ENCODE measurements at regions not wholly inside any gene's neighbourhood (a gene's known extent, or its start where the extent isn't known, plus 50 kb on each side); places are given as distances from the start of the nearest gene placed in this dataset.

GRCh38 chr12:111297703-111298426 lies 71.0 kb downstream of the PHETA1 start:
- TF ChIP-seq, protein P1, sequence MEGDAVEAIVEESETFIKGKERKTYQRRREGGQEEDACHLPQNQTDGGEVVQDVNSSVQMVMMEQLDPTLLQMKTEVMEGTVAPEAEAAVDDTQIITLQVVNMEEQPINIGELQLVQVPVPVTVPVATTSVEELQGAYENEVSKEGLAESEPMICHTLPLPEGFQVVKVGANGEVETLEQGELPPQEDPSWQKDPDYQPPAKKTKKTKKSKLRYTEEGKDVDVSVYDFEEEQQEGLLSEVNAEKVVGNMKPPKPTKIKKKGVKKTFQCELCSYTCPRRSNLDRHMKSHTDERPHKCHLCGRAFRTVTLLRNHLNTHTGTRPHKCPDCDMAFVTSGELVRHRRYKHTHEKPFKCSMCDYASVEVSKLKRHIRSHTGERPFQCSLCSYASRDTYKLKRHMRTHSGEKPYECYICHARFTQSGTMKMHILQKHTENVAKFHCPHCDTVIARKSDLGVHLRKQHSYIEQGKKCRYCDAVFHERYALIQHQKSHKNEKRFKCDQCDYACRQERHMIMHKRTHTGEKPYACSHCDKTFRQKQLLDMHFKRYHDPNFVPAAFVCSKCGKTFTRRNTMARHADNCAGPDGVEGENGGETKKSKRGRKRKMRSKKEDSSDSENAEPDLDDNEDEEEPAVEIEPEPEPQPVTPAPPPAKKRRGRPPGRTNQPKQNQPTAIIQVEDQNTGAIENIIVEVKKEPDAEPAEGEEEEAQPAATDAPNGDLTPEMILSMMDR (IDR thresholded peaks at IDR 0.05): no peak
- TF ChIP-seq POLR2A (IDR thresholded peaks at IDR 0.05): no peak

All from uterus (tissue), 2 donors.